Neural crest cell (in vitro differentiated cells): ENCODE measurements at regions not wholly inside any gene's neighbourhood (a gene's known extent, or its start where the extent isn't known, plus 50 kb on each side); places are given as distances from the start of the nearest gene placed in this dataset.

Experiments
- DNase-seq: peaks from one replicate; pipeline ENCODE4 v3.0.0; 2021; ENCODE audit warnings: low read depth, mixed read lengths, low spot score
- H3K27ac Mint-ChIP-seq: one replicate; pipeline ENCODE4 v1.8.0; 2021; ENCODE audit warnings: mild to moderate bottlenecking, mixed read lengths; ENCODE audit not compliant: unreplicated experiment
- H3K27me3 Mint-ChIP-seq: 2 replicates; pipeline ENCODE4 v1.8.0; 2021; ENCODE audit warnings: low read depth, mild to moderate bottlenecking, mixed read lengths
- H3K36me3 Mint-ChIP-seq: 2 replicates; pipeline ENCODE4 v1.8.0; 2021; ENCODE audit warnings: low read depth, mild to moderate bottlenecking, mixed read lengths
- H3K4me1 Mint-ChIP-seq: 2 replicates; pipeline ENCODE4 v1.8.0; 2021; ENCODE audit warnings: mixed read lengths
- H3K4me3 Mint-ChIP-seq: one replicate; pipeline ENCODE4 v1.8.0; 2021; ENCODE audit warnings: mild to moderate bottlenecking, mixed read lengths
- H3K9me3 Mint-ChIP-seq: 2 replicates; pipeline ENCODE4 v1.8.0; 2021; ENCODE audit warnings: mixed read lengths
- CTCF ChIP-seq: fragments of 200-600 bp; sonication (generic); conservative IDR thresholded peaks from 2 replicates; pipeline ENCODE4 v1.5.0; 2021; ENCODE audit warnings: antibody characterized with exemption, mild to moderate bottlenecking

GRCh38 chr20:6851136-6851535 lies 83.7 kb downstream of the BMP2 start:
- DNase-seq: no peak
- Mint-ChIP-seq H3K4me1 (no peaks in the 10 kb centered on the region), H3K9me3 (no peaks in the 10 kb centered on the region), H3K4me3 (no peak overlapping the region), H3K36me3 (no peaks in the 10 kb centered on the region), H3K27me3 (no peaks in the 10 kb centered on the region), H3K27ac (no peak overlapping the region)
- TF ChIP-seq CTCF: no peak

GRCh38 chr20:6852478-6852877 lies 85.0 kb downstream of the BMP2 start:
- no peak for TF ChIP-seq CTCF
- DNase-seq: no peak
- no peaks in the 10 kb centered on the region for H3K9me3 Mint-ChIP-seq
- H3K4me3 Mint-ChIP-seq: no peak overlapping the region
- no peaks in the 10 kb centered on the region for H3K4me1 Mint-ChIP-seq
- H3K27ac Mint-ChIP-seq: no peak overlapping the region
- H3K36me3 Mint-ChIP-seq: no peaks in the 10 kb centered on the region
- H3K27me3 Mint-ChIP-seq: no peaks in the 10 kb centered on the region

- H3K9me3 Mint-ChIP-seq: no peaks in the 10 kb centered on the region
- H3K27ac Mint-ChIP-seq: no peak overlapping the region
- TF ChIP-seq CTCF: no peak
- no peaks in the 10 kb centered on the region for H3K27me3 Mint-ChIP-seq
- no peaks in the 10 kb centered on the region for H3K4me1 Mint-ChIP-seq
- H3K36me3 Mint-ChIP-seq: no peaks in the 10 kb centered on the region
- no peak overlapping the region for H3K4me3 Mint-ChIP-seq
- no peak for DNase-seq
Observed at GRCh38 chr20:6855104-6855503, 87.6 kb downstream of the BMP2 start.

- DNase-seq: no peak
- no peak overlapping the region for H3K4me3 Mint-ChIP-seq
- no peaks in the 10 kb centered on the region for H3K9me3 Mint-ChIP-seq
- no peak for TF ChIP-seq CTCF
- H3K4me1 Mint-ChIP-seq: no peaks in the 10 kb centered on the region
- H3K27ac Mint-ChIP-seq: no peak overlapping the region
- no peaks in the 10 kb centered on the region for H3K27me3 Mint-ChIP-seq
- no peaks in the 10 kb centered on the region for H3K36me3 Mint-ChIP-seq
Observed at GRCh38 chr20:6855796-6856195, 88.3 kb downstream of the BMP2 start.

GRCh38 chr20:6857927-6858326 lies 90.4 kb downstream of the BMP2 start:
- no peak for DNase-seq
- H3K4me3 Mint-ChIP-seq: no peak overlapping the region
- H3K4me1 Mint-ChIP-seq: peaks cover 9% of the 10 kb centered on the region
- H3K9me3 Mint-ChIP-seq: no peaks in the 10 kb centered on the region
- no peaks in the 10 kb centered on the region for H3K36me3 Mint-ChIP-seq
- no peak overlapping the region for H3K27ac Mint-ChIP-seq
- no peak for TF ChIP-seq CTCF
- no peaks in the 10 kb centered on the region for H3K27me3 Mint-ChIP-seq

GRCh38 chr20:6863355-6863754 lies 95.9 kb downstream of the BMP2 start:
- Mint-ChIP-seq H3K9me3 (no peaks in the 10 kb centered on the region), H3K27ac (no peak overlapping the region), H3K27me3 (peaks cover 8% of the 10 kb centered on the region), H3K36me3 (no peaks in the 10 kb centered on the region), H3K4me3 (no peak overlapping the region), H3K4me1 (peaks cover 9% of the 10 kb centered on the region)
- TF ChIP-seq CTCF: no peak
- no peak for DNase-seq
